HG02938 (cell line): ENCODE measurements at regions not wholly inside any gene's neighbourhood (a gene's known extent, or its start where the extent isn't known, plus 50 kb on each side); places are given as distances from the start of the nearest gene placed in this dataset.

Experiments used
- ATAC-seq: cut with Tn5 transposase; IDR thresholded peaks from one replicate; pipeline ENCODE4 v1.9.1; 2021; ENCODE audit warnings: mild to moderate bottlenecking, moderate library complexity; ENCODE audit not compliant: unreplicated experiment

DNA sequence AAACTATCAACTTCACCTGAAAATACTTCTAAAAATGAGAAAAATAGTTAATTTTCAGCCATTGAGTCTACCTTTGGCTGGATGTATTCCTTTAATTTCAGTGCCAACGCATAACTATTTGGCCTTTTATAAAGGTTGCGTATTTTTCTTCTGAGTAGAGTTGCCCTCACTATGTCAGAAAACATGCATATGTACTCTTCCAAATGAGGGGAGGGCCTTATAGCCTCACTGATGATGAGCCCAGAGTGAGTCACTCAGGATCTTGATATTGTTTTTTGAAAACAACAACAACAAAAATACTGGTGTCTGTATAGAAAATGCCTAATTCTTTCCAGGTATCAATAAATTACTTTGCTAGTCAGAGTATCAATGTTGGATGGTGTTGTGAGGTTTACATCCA, 349.3 kb downstream of the FBXO8 start:
- no peak for ATAC-seq

DNA sequence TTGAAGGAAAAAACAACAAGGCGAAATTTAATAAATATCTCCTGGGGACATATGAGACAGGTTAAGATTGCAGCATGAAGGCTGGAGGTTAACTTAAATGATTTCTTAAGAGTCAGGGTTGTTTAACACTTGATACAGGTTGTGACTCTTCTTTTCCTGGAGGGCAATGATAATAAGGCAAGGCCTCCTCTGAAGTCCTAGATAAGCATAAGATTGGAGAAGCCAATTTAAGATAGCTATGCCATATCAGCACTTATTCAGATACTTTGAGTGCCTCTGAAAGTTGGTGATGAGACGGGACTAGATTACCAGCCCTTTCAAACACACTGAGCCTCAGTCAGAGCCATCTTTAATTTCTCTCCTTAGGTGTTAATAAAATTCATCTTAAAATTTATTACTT, 350.8 kb downstream of the FBXO8 start:
- ATAC-seq = no peak

DNA sequence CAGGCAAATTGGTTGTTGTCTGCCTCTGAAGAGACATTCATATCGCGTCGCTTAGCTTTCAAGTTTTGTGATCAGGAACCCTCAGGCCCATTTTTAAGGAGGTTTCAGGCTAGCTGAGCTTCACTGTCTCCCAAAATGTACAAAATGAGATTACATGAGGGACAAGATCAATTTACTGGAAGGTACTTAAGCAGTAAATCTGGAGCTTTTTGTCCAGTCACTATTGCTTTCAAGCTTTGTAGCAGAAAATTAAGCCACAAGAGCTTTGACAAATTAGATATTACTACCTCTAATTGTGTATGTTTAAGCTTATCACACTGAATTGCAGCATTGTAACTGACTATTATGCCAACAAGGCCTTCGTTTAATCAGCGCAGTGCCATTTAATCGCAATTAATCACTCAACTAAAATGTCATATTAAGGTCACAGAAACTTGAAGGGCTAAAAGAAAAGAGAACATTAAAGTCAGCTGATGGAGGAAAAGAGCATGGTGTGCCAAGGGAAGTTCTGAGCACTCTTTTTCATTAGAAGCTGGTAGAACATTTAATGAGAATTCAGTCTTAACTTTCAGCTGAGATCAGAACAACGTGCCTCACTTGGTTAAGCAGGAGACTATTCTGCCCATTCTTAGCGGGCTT, 353.0 kb downstream of the FBXO8 start:
- ATAC-seq = no peak

DNA sequence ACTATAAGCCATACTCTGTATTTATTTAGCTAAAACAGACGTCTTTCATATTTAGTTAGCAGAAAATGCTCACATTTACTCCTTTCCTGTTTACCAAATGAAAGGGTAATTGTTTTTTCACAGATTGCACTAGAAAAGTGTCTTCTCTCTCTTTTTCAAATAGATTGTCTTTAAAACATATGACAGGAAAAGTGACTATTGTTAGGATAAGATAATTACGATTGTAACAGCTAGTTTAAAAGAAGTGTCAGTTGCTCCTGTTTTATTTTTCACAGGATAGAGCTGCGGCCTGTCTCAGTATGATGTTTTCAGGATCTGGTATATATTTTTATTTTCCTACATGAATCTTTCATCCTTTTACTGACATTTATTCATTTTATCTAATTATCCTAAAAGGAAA, 353.5 kb downstream of the FBXO8 start:
- ATAC-seq = no peak

DNA sequence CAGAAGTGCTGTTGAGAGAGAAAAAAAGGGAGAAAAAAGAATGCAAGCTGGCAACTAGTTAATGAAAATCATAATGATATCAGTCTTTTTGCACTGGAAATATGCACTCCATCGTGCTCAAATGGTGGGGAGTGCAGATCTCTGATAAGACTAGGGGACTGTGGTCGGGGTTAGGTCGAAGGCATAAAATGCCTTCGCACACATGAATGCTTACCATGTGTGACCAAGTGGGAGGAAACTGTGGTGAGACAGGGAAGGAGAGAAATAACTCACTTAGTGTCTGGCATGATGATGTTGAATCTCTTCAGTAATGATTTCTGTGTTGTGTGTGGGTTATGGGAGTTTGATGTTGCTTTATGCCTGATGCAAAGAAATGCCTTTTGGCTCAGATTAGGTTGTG, 358.9 kb downstream of the FBXO8 start:
- peak; percentile 65 for ATAC-seq

DNA sequence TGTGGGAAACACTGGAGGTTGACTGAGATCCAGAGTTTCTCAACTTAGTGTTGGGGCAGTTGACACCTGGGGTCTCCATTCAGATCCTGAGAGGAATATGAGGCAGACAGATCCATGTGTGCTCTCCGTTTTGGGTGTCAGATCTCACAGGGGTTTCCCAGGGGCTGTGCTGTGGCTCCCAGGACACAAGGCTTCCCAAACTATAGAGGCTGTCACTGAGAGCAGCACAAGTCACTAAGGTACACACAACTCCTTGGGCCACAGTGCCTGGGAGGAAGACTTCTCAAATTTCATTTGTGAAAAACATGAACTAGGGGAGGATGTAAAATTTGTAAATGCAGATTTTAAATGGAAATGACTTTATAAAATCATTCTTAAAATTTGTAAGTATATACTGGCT, 363.6 kb downstream of the FBXO8 start:
- no peak for ATAC-seq

DNA sequence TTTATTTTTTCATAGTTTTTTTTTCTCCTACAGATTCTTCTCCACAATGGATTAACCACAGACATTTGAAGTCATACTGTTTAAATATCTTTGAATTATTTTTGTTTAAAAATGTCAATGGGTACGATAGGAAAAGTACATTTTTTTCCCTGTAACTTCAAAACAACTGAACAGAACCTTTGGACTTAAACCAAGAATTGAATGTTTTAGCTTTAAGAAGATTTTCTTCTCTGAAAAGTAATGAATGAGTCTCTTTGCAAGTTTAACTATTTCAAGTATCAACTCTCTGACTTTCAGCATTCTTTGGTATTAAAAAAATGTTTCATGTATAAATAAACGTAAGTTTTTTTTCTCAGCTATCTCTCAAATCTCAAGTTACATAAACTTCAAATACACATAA, 364.3 kb downstream of the FBXO8 start:
- no peak for ATAC-seq

DNA sequence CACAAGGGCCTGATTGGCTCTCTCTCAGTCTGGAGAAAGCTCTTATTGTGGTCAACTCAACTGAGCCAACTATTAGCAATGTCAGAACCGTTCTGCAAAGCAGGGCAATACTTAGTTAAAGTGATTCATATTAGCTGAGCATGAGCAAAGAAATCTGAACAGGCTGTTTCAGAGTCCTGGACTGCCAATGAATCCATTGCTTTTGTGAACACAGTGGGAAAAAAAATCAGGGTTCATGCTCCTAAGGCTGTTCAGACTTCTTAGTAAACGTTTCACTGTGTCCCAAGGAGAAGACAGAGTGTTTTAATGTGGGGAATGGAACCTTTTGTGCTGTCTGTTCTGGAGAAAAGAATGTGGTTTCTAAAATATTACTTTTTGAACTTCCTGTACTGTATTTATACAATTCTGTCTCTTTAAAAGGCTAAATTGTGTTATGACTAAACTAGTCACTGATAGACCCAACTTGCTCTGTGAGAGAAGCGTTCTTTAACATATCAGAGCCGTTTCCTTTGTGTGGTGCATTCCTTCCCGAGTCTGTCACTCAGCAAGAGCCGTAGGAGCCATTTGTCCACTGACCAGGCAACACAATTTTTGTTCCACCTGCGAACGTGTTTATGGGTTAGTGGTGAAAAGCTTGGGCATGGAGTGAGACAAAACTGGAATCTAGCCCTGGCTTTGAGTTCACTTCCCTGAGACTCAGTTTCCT, 366.1 kb downstream of the FBXO8 start:
- no peak for ATAC-seq

DNA sequence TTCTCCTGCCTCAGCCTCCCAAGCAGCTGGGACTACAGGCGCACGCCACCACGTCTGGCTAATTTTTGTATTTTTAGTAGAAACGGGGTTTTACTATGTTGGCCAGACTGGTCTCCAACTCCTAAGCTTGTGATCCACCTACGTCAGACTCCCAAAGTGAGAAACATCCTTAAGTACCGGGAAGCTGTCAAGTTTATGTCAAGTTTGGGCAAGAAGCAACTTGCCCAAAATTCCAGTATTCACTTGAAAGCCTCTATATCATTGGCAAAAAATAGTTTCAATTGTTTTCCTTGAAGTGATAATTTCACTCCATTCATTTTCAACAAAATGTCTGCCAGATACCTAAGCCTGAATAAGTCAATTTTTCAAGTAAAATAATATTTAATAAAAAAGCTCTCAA, 370.0 kb downstream of the FBXO8 start:
- ATAC-seq = no peak

DNA sequence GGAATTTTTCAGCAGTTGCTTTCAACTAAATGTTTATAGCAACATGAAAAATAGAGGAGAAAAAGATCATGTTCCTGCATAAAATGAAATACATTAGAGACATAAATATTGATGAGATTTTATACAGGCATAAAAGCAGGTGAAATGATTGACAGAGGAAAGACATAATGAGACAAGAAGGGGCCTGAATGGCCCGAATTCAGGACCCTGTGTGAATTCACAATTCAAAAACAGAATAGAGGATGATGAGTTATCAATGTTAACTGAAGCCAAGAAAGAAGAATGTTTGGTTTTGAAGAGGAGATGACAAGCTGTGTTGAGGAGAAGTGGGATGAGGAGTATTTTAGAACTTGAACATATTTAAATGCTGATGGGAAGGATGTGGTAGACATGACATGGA, 371.1 kb downstream of the FBXO8 start:
- ATAC-seq = no peak

DNA sequence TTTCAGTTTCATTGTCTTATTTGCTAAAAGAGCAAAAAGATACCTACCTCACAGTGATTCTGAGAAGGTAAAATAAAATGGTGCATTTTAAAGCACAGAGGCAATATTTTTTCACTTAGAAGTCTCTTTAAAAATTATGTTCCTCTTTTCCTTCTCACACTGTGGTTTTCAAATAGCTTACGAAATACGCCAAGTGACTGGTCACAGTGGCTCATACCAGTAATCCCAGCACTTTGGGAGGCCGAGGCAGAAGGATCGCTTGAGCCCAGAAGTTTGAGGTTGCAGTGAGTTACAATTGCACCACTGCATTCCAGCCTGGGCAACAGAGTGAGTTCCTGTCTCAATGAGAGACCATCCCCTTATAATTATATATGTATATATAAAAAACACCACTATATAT, 372.6 kb downstream of the FBXO8 start:
- no peak for ATAC-seq

DNA sequence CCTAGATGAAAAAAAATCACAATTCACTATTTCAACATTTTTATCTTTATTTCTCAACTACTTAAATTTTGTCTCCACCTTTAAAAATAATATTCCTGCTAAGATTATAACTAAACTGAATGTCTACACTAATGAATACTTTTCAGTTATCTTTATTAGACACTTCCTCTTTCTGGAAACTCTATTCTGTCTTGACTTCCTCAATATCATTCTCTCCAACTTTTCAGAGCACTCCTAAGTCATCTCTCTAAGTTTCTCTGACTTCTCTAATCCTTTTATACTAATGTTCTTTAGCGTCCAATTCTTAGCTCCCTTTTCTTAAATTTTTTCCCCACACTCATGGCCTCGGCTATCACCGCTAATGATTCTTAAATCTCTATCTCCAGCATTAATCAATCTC, 374.2 kb downstream of the FBXO8 start:
- no peak for ATAC-seq

DNA sequence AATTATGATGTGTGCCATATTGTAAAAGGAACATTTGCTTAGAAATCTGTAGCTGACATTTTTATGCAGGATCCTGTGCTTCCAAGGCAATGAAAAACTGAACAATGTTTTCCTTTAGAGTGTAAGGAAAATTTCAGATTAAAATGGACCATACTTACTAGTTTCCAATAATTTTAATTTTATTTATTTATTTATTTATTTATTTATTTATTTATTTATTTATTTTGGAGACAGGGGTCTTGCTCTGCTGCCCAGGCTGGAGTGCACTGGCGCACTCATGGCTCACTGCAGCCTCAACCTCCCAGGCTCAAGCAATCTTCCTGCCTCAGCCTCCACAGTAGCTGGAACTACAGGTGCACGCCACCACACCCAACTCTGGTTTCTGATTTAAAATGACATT, 369.8 kb upstream of the HAND2 start:
- ATAC-seq = no peak

DNA sequence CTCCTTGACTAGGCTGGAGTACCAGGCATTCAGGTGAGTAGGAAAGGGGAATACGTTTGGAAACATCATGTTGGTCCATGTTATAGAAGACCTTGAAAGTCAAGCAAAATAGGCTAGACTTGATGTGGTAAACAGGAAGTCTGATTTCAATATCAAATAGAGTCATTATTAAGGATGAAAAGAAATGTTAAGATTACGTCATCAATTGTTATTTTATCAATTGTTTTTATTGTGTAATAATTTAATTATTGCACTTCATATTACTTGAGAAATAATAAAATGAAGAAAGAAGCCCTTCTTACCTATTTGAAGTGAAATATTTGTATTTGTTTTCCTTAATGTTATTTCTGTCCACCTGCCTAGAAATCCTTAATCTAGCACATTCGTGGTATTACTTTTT, 361.0 kb upstream of the HAND2 start:
- ATAC-seq = no peak

DNA sequence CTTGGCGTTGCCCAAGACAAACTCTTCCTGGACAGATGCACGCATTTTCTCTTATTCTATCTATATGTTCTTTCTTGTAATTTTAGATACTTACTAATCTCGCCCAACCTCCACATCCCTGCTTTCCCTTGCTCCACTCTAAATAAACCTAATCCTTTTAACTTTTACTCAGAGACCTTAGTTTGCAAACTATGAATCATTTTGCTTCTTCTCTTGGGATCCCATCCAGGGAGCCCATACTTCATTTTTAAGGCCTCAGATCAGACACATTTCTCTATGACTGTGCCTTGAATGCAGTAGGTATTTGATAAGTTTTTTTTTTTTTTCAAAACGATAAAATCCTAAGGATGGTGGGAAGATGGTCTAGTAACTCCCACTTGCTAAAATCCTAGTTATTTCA, 353.8 kb upstream of the HAND2 start:
- no peak for ATAC-seq

DNA sequence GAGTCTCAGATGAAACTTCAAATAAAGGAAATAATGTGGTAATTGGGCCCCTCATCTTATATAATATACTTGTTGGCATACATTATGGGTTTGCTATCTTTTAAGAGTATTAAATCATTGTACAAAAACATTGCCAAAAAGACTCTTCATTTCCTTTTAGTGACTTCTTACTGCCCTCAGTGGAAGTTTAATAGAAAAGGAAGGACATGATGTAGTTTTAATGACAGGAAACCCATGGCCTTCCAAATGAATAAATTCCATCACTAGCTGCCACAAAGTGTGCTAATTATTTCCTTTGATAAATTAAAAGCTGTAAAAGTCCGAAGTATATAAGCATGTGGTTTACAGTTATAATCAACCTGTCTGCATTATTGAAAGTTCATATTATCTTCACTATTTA, 350.9 kb upstream of the HAND2 start:
- no peak for ATAC-seq

DNA sequence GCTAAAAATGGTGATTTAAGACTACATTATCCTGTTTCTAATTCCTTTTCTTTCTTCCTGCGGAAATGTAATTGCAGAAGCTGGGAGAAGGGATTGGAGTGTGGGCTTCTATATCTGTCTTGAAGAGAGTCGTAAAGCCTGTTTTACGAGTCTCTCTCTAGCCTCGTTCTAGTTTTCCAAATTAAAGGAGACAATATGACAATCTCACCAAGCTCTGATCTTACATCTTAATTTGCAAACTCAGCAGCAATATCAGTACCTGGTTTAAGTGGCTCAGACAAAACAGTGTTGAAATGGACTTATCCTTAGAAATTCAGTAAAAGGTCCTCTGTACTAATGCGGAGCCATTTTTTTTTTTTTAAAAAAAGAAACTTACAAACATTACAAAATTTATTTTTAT, 349.5 kb upstream of the HAND2 start:
- ATAC-seq = no peak

DNA sequence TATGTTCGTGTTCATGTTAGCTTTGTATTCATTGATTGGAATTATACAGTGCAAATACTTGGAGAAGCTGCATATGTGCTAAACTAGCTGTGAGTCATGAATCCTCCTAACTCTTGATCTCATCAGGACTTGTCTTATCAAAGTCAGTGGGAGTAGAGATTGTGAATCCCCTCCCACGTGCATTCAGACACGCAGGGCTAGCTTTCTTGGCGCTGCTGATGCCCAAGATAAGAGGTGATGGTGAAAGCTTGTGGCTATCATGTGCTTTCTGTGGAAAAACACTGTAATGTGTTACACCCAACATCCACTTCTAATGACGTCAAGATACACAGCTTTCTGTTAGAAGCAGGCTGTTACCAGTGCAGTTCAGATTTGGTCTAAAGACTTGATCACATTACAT, 348.7 kb upstream of the HAND2 start:
- ATAC-seq = no peak

DNA sequence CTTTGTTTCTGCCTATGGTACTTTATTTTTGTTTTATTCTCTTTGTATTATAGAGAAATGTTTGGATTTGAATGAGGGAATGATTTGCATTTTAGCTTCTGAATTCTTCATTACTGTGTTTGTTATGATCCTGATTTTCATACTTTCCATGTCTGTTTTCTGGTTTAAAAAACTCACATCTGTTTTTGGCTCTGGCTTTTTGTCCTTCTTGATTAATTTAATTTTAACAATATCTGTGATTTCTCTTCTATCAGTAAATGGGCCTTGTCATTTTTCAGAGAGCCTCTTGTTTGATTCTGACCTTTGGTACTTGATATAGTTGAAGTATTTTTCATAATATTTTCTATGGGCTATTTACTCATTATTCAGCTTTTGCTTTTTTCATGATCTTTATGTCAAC, 341.6 kb upstream of the HAND2 start:
- no peak for ATAC-seq

DNA sequence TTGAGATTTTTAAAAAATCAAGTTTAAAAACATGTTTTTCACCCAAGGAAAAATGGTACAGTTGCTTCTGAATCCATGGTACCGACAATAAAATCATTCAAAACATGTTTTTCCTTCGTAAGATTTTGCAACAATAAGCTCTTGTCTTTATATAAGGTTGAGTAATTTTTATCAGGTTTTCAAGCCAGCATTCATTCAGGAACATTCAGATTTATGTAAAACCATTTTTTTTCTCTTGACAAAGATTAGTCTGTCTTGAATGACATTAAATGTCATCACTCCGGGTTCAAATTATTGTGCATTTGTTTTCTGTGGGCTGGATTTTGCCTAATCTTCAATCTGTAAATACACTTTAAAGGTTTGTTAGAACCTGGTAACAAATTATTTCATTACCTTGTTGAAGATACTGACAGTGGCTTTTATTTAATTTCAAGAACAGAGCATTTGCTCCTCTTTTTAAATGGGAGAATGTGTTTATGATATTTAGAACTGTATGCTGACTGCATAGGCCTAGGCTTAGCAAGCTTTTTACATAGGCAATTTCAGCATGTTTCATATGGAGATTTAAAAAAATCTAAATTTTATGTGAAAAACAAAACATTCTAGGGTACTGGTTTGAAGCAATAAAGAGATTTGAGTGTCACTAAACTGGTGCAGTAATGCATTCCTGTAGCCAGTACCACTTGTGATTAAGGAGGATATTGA, 336.4 kb upstream of the HAND2 start:
- ATAC-seq = no peak

DNA sequence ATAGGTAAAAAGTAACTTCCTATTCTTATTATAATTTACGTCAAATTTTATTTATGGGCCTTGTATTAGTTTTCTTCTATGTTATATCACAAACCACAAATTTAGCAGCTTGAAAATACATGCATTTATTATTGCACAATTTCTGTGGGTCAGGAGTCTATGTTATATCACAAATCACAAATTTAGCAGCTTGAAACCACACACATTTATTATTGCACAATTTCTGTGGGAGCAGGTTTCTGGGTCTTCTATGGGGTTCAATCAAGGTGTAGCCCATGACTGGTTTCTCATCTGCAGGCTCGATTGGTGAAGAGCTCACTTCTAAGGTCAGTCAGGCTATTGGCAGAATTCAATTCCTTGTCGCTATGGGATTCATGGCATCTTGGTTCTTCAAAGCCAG, 332.7 kb upstream of the HAND2 start:
- no peak for ATAC-seq

DNA sequence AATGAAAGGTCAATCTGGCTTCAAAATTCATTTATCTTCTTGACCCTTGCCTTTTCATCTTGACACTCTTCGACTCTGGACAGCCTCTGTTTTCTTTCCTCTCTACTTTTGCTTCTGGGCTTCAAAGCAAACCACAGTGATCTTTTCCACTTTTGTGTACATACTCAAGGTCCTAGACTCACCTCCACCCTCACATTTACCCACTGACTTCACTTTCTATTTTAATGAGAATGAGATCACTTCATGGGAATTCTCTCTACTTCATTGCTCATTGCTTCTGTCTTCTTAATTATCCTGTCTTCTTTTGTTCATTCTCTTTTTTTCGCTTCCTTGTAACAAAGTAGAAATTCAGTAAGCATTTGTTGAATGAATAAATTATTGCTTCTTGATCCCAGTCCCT, 330.1 kb upstream of the HAND2 start:
- no peak for ATAC-seq
